WTC11 (cell line): ENCODE measurements at regions not wholly inside any gene's neighbourhood (a gene's known extent, or its start where the extent isn't known, plus 50 kb on each side); places are given as distances from the start of the nearest gene placed in this dataset.

Experiments used
- ATAC-seq: fragments of 200-7000 bp; cut with Tn5 transposase; 2 replicates; pipeline ENCODE4 v1.10.0; 2021; ENCODE audit warnings: mild to moderate bottlenecking, moderate library complexity
- CTCF ChIA-PET: fragments of 300-600 bp; sonication (Branson Sonifier 250); formaldehyde crosslinking; loops from one replicate; lab custom pipeline; 2021; ENCODE audit warnings: antibody characterized with exemption; lab: Charles Lee
- POLR2A ChIA-PET: fragments of 350-600 bp; sonication (Branson Sonifier 250); formaldehyde crosslinking; loops from one replicate; lab custom pipeline; 2021; ENCODE audit warnings: antibody characterized with exemption; lab: Charles Lee
- DNase-seq: peaks from one replicate; pipeline ENCODE4 v3.0.0; 2021; ENCODE audit warnings: low spot score
- H3K27ac Mint-ChIP-seq: 2 replicates; pipeline ENCODE4 v1.8.0; 2021; ENCODE audit warnings: mixed read lengths
- H3K27me3 Mint-ChIP-seq: 2 replicates; pipeline ENCODE4 v1.8.0; 2021; ENCODE audit warnings: low read depth, mild to moderate bottlenecking, moderate library complexity, mixed read lengths
- H3K36me3 Mint-ChIP-seq: 2 replicates; pipeline ENCODE4 v1.8.0; 2021; ENCODE audit warnings: mixed read lengths
- H3K4me1 Mint-ChIP-seq: 2 replicates; pipeline ENCODE4 v1.8.0; 2022; ENCODE audit warnings: mixed read lengths
- H3K4me3 Mint-ChIP-seq: 2 replicates; pipeline ENCODE4 v1.8.0; 2021; ENCODE audit warnings: mild to moderate bottlenecking, moderate library complexity, mixed read lengths
- H3K9me3 Mint-ChIP-seq: 2 replicates; pipeline ENCODE4 v1.8.0; 2021; ENCODE audit warnings: mixed read lengths
- CBFB ChIP-seq: sonication (generic); formaldehyde crosslinking; IDR thresholded peaks from 2 replicates; pipeline ENCODE4 v1.8.1; 2022; ENCODE audit warnings: mild to moderate bottlenecking, low read depth, missing genetic modification reagents
- ELF4 ChIP-seq: sonication (generic); formaldehyde crosslinking; IDR thresholded peaks from 2 replicates; pipeline ENCODE4 v1.8.1; 2022; ENCODE audit warnings: low read depth, mild to moderate bottlenecking, moderate library complexity, missing genetic modification reagents
- MAX ChIP-seq: sonication (generic); formaldehyde crosslinking; IDR thresholded peaks from 2 replicates; pipeline ENCODE4 v1.8.0; 2022; ENCODE audit warnings: mild to moderate bottlenecking, missing genetic modification reagents
- MLX ChIP-seq: sonication (generic); formaldehyde crosslinking; IDR thresholded peaks from 2 replicates; pipeline ENCODE4 v1.8.1; 2023; ENCODE audit warnings: mild to moderate bottlenecking, missing genetic modification reagents, moderate library complexity
- NFATC4 ChIP-seq: fragments of 250-450 bp; sonication (Bioruptor Pico); IDR thresholded peaks from 2 replicates; pipeline ENCODE4 v1.9.0; 2021; ENCODE audit warnings: mild to moderate bottlenecking
- NFYB ChIP-seq: sonication (generic); formaldehyde crosslinking; conservative IDR thresholded peaks from 2 replicates; pipeline ENCODE4 v1.8.0; 2022; ENCODE audit warnings: low read depth, missing genetic modification reagents
- NR2C2 ChIP-seq: sonication (generic); formaldehyde crosslinking; IDR thresholded peaks from 2 replicates; pipeline ENCODE4 v1.8.0; 2022; ENCODE audit warnings: mild to moderate bottlenecking, missing genetic modification reagents
- RORB ChIP-seq: fragments of 250-450 bp; sonication (Bioruptor Pico); IDR thresholded peaks from 2 replicates; pipeline ENCODE4 v1.9.0; 2021; ENCODE audit warnings: mild to moderate bottlenecking
- SMAD4 ChIP-seq: sonication (generic); formaldehyde crosslinking; IDR thresholded peaks from 2 replicates; pipeline ENCODE4 v1.8.0; 2022; ENCODE audit warnings: mild to moderate bottlenecking, missing genetic modification reagents
- SP1 ChIP-seq: sonication (generic); formaldehyde crosslinking; conservative IDR thresholded peaks from 2 replicates; pipeline ENCODE4 v1.8.1; 2022; ENCODE audit warnings: missing genetic modification reagents
- ZNF396 ChIP-seq: fragments of 250-450 bp; sonication (Bioruptor Pico); IDR thresholded peaks from 2 replicates; pipeline ENCODE4 v1.8.0; 2021; ENCODE audit warnings: mild to moderate bottlenecking, moderate library complexity, borderline replicate concordance
- ZNF532 ChIP-seq: fragments of 250-450 bp; sonication (Bioruptor Pico); IDR thresholded peaks from 2 replicates; pipeline ENCODE4 v1.9.0; 2021; ENCODE audit warnings: mild to moderate bottlenecking, borderline replicate concordance
- TF ChIP-seq, protein P1 (sequence below): sonication (generic); formaldehyde crosslinking; conservative IDR thresholded peaks from 2 replicates; pipeline ENCODE4 v1.8.1; 2023; ENCODE audit warnings: mild to moderate bottlenecking, low read depth, missing genetic modification reagents, moderate library complexity
- TF ChIP-seq, protein P2 (sequence below): sonication (generic); formaldehyde crosslinking; IDR thresholded peaks from 2 replicates; pipeline ENCODE4 v1.8.1; 2022; ENCODE audit warnings: mild to moderate bottlenecking, missing genetic modification reagents, moderate library complexity, borderline replicate concordance

DNA sequence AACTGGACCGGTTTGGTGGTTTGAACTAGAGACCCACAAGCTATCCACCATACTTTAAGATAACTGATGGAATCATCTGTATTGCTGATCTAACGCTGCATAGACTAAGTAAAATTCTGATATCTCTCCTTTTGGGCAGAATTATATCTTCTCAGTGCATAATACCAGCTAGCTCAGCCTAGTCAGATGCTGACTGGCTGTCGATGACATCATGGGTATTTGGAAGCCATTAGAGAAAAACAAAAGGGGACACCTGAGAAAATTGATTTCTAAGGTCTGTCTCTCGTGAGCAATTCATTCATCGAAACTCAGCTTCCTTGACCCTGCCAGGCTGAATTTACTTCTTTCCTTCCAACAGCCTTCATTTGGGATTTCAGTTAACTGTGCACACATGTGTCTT, 263.0 kb upstream of the CCL2 start:
- H3K27ac Mint-ChIP-seq = no peak overlapping the region
- ChIA-PET CTCF (no interaction called here), POLR2A (no interaction called here)
- peaks cover 17% of the 10 kb centered on the region for H3K36me3 Mint-ChIP-seq
- no peak overlapping the region for H3K4me3 Mint-ChIP-seq
- peaks cover 18% of the 10 kb centered on the region for H3K4me1 Mint-ChIP-seq
- TF ChIP-seq SMAD4 (CRISPR knock-in tag) = no peak
- no peak for TF ChIP-seq NFYB (CRISPR knock-in tag)
- no peak for TF ChIP-seq RORB (CRISPR knock-in tag)
- TF ChIP-seq SP1 (CRISPR knock-in tag) = no peak
- TF ChIP-seq ZNF532 (CRISPR knock-in tag) = no peak
- ATAC-seq (no peak), DNase-seq (no peak)
- peaks cover 21% of the 10 kb centered on the region for H3K9me3 Mint-ChIP-seq
- H3K27me3 Mint-ChIP-seq = peaks cover 3% of the 10 kb centered on the region; the same call in 1 of the 2 replicates

DNA sequence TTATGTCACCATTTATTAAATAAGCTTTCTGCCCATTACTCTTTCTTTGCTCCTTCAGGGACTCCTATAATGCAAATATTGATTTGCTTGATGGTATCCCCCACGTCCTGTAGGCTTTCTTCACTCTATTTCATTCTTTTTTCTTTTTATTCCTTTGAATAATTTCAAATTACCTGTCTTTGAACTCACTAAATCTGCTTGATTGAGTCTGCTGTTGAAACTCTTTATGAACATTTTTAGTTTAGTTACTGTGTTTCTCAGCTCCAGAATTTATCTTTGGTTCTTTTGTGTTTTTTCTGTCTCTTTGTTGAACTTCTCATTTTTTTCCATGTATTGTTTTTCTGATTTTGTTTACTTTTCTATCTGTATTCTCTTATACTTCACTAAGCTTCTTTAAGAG, 254.4 kb upstream of the CCL2 start:
- TF ChIP-seq ELF4 (CRISPR knock-in tag) = no peak
- TF ChIP-seq, all 79 proteins: peak for 0
- ChIA-PET CTCF (no interaction called here), POLR2A (no interaction called here)
- H3K4me3 Mint-ChIP-seq = no peak overlapping the region
- ATAC-seq (no peak), DNase-seq (no peak)
- no peaks in the 10 kb centered on the region; the same call in 1 of the 2 replicates for H3K4me1 Mint-ChIP-seq
- peaks cover 9% of the 10 kb centered on the region for H3K36me3 Mint-ChIP-seq
- peaks cover 24% of the 10 kb centered on the region for H3K9me3 Mint-ChIP-seq
- H3K27me3 Mint-ChIP-seq = no peaks in the 10 kb centered on the region; the same call in 1 of the 2 replicates
- H3K27ac Mint-ChIP-seq = no peak overlapping the region

- no peak overlapping the region for H3K27ac Mint-ChIP-seq
- DNase-seq (no peak), ATAC-seq (no peak)
- TF ChIP-seq CBFB = no peak
- TF ChIP-seq ZNF396 = no peak
- no peak for TF ChIP-seq NR2C2
- TF ChIP-seq MAX (CRISPR knock-in tag) = no peak
- TF ChIP-seq, protein P1, sequence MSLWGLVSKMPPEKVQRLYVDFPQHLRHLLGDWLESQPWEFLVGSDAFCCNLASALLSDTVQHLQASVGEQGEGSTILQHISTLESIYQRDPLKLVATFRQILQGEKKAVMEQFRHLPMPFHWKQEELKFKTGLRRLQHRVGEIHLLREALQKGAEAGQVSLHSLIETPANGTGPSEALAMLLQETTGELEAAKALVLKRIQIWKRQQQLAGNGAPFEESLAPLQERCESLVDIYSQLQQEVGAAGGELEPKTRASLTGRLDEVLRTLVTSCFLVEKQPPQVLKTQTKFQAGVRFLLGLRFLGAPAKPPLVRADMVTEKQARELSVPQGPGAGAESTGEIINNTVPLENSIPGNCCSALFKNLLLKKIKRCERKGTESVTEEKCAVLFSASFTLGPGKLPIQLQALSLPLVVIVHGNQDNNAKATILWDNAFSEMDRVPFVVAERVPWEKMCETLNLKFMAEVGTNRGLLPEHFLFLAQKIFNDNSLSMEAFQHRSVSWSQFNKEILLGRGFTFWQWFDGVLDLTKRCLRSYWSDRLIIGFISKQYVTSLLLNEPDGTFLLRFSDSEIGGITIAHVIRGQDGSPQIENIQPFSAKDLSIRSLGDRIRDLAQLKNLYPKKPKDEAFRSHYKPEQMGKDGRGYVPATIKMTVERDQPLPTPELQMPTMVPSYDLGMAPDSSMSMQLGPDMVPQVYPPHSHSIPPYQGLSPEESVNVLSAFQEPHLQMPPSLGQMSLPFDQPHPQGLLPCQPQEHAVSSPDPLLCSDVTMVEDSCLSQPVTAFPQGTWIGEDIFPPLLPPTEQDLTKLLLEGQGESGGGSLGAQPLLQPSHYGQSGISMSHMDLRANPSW (CRISPR knock-in tag) = no peak
- TF ChIP-seq, all 79 proteins: peak for 0
- no peak overlapping the region for H3K4me3 Mint-ChIP-seq
- H3K4me1 Mint-ChIP-seq = no peaks in the 10 kb centered on the region; the same call in 1 of the 2 replicates
- ChIA-PET POLR2A (no interaction called here), CTCF (no interaction called here)
- H3K36me3 Mint-ChIP-seq = peaks cover 9% of the 10 kb centered on the region
- H3K9me3 Mint-ChIP-seq = peaks cover 24% of the 10 kb centered on the region
- H3K27me3 Mint-ChIP-seq = no peaks in the 10 kb centered on the region; the same call in 1 of the 2 replicates
These were observed 253.8 kb upstream of the CCL2 start for GRCh38 chr17:34001246-34001645.

GRCh38 chr17:34006126-34006525, 249.0 kb upstream of the CCL2 start:
- peaks cover 7% of the 10 kb centered on the region for H3K9me3 Mint-ChIP-seq
- H3K36me3 Mint-ChIP-seq = no peaks in the 10 kb centered on the region; the same call in none of the 2 replicates
- H3K27ac Mint-ChIP-seq = no peak overlapping the region
- DNase-seq (no peak), ATAC-seq (no peak)
- TF ChIP-seq, protein P2, sequence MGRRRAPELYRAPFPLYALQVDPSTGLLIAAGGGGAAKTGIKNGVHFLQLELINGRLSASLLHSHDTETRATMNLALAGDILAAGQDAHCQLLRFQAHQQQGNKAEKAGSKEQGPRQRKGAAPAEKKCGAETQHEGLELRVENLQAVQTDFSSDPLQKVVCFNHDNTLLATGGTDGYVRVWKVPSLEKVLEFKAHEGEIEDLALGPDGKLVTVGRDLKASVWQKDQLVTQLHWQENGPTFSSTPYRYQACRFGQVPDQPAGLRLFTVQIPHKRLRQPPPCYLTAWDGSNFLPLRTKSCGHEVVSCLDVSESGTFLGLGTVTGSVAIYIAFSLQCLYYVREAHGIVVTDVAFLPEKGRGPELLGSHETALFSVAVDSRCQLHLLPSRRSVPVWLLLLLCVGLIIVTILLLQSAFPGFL (CRISPR knock-in tag) = no peak
- TF ChIP-seq NR2C2 = no peak
- no peak for TF ChIP-seq NFATC4
- TF ChIP-seq MLX (CRISPR knock-in tag) = no peak
- no peak overlapping the region for H3K4me3 Mint-ChIP-seq
- H3K27me3 Mint-ChIP-seq = no peaks in the 10 kb centered on the region; the same call in 1 of the 2 replicates
- no peaks in the 10 kb centered on the region; the same call in 1 of the 2 replicates for H3K4me1 Mint-ChIP-seq
- CTCF ChIA-PET = interaction anchor here (0.8 to 1.9 kb wide), 2 partner anchors 75 to 224 kb away, joined by 3 to 6 read pairs; no protein-coding TSS in a partner anchor
- POLR2A ChIA-PET = no interaction called here
